NCI-H446 (cell line): ENCODE measurements at regions not wholly inside any gene's neighbourhood (a gene's known extent, or its start where the extent isn't known, plus 50 kb on each side); places are given as distances from the start of the nearest gene placed in this dataset.
"Not testable (repeated sequence)": the region's sequence is repeated elsewhere in the genome, so short reads cannot be mapped to it uniquely, and the experiment has no call there.

Source experiments
- DNase-seq, 2 experiments: peaks; one replicate each; lab custom pipeline; 2025; lab: John Stamatoyannopoulos, UW

DNA sequence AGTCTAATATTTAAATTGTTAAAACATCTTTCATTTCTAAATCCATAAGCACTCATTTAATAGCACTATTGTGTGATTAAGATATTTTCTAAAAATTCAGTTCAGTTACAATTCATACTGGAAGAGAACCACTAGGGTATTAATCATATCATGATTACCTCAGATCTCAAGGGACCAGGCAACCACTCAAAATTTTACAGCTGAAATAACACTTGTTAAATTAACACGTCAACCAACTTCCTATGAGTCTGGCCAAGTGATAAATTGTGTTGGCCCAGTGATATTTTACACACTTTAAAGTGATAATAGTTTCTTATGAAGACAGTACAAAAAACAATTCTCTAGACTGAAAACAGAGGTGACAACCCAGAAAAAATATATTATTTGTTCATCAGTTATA, 869.0 kb upstream of the ADGRB3 start:
- no peak for DNase-seq

DNA sequence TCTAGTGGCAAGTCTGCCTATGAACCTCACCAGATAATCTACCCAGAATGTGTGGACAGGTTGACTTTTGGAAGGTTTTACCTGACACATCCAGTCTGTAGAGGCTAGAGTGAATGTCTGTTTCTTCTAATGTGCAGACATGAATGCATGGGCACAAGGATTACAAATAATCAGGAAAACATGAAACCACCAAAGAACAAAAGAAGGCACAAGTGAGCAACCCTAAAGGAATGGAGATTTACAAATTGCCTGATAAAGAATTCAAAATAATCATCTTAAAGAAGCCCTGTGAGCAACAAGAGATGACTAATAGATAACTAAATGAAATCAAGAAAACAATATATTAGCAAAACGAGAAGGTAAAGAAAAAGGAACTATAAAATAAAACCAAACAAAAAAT, 876.1 kb upstream of the ADGRB3 start:
- no peak for DNase-seq

DNA sequence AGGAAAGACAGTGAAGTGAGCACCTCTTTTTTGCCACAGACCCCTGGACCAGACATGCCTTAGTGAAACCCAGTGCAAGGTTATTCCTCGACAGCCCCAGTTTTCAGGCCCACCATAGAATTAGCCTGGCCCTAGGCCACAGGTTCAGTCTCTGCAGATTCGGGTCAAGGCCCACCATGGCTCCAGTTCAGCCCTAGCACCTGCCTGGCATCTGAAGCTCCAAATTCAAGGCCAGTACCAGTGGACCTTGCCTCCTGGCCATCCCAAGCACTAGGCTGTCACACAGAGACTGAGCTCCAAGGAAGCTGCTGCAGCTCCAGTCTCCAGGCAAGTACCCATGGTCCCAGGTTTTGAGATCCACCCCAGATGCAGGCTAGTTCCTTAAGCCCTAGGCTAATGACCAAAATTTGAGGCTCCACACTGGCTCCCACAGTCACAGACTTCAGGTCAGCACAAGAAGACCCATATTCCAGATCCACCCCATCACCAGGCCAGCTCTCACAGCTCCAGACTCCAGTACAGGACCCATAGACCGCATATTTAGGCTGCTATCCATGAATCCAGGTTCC, 877.5 kb upstream of the ADGRB3 start:
- DNase-seq, result no peak

DNA sequence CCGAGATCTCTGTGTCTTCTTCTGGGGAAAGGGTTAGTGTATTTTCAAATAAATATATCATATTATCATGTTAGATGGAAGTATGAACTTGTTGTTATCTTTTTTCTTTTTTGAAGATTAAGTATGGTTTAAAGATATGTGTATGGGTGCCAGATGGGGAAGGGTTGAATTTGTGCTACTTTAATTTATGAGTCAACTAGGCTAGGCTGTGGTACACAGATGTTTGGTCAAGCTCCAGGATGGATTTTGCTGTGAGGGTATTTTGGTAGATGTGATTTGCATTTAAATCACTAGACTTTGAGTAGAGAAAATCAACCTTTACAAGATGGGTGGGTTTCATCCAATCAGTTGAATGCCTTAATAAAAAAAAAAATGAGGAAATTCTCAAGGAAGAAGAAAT, 886.6 kb upstream of the ADGRB3 start:
- DNase-seq, result no peak

DNA sequence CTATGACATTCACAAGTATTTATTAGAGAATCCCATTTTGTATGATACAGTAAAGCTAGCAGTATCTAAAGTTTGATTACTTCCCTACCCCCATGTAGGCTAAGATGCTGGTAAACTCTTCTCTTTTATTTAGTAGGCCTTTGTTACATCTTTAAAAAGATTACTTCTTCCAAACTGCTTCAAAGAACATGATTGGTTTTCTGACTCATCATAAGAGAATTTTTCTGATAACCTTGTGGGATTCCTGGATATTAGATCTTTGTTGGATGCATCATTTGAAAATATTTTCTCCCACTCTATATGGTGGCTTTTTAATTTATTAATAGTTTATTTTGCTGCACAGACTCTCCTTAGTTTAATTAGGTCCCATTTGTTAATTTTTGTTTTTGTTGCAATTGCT, 898.3 kb upstream of the ADGRB3 start:
- no peak for DNase-seq

DNA sequence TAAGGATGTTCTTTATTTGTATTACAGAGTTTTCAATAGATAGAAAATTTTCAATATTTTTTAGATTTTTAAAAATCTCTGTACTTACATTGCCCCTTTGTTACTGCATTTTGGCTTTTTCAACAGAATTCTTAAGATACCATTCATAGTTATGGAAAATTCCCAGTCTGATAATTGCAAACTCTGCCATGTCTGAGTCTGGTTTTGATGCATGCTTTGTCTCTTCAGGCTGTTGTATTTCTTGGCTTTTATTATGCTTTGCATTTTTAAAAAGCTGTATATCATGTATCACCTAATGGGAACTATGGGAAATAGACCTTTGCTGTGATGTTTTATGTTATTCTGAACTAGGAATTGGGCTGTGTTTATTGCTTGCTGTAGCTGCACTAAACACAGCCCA, 898.9 kb upstream of the ADGRB3 start:
- no peak for DNase-seq

DNA sequence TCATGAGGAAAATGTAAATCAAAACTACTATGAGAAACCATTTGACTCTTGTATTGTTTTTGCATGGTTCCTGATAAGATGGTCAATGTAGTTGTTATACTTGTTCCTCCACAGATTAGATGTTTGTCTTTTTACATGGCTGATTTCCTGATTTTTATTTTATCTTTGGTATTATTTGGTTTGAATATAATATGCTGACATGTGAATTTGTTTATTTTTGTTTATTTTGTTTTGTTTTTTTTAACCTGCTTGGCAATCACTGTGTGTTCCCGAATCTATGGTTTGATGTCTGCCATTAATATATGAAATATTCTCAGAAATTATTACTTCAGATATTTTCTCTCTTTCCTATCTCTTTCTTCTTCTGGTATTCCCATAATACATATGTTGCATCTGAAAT, 899.5 kb upstream of the ADGRB3 start:
- DNase-seq, result no peak

DNA sequence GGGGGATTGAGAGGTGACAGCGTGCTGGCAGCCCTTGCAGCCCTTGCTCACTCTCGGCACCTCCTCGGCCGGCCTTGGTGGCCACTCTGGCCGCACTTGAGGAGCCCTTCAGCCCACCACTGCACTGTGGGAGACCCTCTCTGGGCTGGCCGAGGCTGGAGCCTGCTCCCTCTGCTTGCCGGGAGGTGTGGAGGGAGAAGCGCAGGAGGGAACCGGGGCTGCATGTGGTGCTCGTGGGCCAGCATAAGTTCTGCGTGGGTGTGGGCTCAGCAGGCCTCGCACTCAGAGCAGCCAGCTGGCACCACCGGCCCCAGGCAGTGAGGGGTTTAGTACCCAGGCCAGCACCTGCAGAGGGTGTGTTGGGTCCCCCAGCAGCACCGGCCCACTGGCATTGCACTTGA, 912.2 kb upstream of the ADGRB3 start:
- DNase-seq, result no peak

DNA sequence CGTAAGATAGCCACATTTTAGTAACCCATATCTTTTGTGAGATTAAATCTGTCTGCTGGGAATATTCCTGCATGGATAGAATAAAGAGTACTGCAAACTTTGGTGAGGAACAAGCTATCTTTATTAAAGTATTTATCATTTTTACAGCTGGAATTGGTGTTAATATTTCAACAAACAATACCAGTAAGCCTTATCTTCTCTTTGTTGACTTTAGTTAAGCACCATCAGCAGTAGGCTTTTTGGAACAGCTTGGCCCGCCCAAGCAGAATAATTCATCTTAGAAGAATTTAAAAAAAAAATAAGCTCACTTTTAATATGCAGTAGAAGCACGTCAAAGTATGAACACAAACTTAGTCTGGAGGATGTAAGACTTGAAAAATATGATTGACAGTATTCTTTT, 917.8 kb upstream of the ADGRB3 start:
- no peak for DNase-seq

DNA sequence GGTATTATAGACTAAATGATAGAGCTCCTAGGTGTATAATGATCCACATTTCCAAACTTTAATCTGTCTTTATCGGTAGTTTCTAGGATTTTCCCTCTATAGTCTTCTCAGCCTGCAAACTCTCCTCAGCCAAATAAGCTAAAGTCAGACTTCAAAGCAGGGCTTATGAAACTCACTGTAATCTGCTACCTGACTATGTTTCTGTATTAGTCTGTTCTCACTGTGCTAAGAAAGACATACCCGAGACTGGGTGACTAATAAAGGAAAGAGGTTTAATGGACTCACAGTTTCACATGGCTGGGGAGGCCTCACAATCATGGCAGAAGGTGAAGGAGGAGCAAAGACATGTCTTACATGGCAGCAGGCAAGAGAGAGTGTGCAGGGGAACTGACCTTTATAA, 928.7 kb upstream of the ADGRB3 start:
- DNase-seq, result no peak

DNA sequence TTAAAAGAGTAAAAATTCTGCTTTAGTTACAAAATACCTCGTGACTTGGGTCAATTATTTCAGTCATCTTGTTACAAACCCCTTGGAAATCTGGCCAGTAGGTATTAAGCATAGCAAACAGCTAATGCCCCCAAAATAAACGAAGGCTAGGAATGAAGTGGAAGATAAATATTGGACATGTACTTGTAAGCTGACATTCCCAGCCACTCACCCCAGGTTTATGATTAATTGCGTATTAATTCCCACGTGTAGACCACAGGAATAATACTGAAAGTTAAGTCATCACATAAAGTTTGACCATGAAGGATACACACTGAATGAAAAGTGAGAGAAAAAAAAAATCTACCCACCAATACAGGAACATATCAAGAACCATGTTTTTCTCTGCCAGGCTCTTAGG, 936.5 kb upstream of the ADGRB3 start:
- DNase-seq, result no peak

DNA sequence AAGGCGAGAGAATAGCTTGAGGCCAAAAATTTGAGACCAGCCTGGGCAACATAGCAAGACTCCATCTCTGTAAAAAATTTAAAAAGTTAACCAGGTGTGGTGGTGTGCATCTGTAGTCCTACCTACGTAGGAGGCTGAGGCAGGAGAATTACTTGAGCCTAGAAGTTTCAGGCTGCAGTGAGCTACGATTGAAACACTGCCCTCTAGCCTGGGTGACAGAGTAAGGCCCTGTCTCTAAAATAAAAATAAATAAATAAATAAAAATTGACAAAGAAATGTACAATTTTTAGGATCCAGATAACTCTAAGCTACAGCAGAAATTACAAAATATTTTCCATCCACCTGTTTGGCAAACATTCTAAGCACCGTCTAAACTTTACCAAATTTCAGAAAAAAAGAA, 941.0 kb upstream of the ADGRB3 start:
- no peak for DNase-seq

DNA sequence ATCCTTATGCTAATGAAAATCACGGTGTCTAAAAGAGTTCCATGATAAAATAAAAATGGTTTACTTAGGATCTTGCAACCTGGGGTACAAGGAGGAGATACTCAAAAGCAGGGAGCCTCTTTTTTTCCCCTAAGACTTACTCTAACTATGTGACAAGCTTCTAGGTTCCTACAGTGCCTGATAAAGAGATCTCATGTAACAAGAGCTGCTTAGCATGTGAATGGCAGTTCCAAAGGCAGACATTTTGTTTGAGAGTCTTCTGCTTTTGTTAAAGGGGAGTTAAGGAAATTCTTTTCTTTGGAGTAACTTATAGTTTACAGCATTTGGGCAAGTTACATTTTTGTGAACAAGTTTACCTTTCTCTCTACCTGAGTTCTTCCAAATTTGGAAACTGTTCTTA, 945.8 kb upstream of the ADGRB3 start:
- DNase-seq, result no peak

DNA sequence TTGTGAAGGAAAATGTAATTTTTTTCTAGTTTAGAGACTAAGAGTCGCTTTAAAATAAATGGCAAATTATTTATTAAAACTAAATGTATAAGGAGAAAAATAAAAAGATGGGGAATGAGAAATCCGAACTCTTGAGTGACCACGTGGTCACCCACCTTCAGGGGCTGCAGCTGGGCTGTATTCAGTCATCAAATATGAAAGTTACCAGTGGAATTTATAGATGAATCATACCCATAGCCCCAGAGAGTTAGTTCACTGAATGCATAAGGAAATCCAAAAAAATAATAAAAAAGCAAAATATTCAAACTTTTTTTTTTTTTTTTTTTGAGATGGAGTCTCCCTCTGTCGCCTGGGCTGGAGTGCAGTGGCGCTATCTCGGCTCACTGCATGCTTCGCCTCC, 947.7 kb upstream of the ADGRB3 start:
- DNase-seq, result no peak

DNA sequence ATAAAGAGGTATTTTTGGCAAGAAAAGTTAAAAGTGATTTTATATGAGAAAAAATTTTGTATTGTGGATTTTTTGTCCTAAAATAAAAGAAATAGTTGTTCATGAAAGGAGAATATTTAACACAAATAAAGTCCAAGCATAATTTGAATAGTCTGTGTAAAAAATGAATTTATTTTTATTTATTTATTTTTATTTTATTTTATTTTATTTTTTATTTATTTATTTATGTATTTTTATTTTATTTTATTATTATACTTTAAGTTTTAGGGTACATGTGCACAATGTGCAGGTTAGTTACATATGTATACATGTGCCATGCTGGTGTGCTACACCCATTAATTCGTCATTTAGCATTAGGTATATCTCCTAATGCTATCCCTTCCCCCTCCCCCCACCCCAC, 948.9 kb upstream of the ADGRB3 start:
- DNase-seq, result not testable (repeated sequence)

DNA sequence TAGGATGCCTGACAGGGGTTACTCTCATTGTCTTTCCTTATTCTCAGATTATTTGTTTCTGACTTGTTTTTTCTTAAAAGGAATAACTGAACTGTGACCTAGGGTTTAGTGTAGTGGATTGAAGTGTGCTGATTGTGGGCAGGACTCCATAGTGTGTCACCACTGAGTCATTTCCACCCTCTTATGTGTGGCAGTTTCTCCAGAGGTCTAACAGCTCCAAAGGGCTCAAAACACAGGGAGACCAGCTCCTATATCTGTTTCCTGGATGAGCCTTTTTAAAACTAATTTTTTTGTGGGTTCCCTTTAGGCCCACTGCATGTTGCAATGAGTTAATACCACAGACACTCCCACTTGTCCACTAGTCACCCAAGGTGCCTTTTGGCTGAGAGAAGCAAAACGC, 951.1 kb upstream of the ADGRB3 start:
- DNase-seq, result no peak

DNA sequence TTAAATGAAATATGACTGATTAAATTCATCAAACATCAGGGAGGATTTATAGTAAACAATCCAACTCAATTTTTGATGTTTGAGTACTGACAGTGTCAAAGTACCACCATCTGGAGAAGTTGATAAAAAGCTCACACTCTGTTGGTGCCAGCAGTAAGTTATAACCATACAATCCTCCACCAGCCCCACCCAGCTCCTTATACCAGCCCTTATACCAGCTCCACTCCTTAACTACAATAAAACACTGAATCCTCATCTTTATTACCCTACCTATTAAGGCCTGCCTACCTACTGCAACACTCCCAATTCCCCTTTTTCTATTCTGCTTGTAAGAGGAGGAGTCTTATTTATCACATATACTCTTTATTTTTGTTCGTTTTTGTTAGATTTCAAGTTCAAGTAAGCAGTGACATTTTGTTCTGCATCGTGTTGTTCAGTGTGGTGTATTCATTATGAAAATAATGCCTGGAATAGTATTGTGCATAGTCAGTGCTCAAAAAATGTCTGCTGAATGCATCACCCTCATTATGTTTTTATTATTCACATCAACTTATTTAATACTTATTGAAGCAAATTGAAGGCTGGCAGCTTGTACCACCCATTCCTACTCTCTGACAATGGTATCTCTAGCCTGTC, 954.7 kb upstream of the ADGRB3 start:
- no peak for DNase-seq

DNA sequence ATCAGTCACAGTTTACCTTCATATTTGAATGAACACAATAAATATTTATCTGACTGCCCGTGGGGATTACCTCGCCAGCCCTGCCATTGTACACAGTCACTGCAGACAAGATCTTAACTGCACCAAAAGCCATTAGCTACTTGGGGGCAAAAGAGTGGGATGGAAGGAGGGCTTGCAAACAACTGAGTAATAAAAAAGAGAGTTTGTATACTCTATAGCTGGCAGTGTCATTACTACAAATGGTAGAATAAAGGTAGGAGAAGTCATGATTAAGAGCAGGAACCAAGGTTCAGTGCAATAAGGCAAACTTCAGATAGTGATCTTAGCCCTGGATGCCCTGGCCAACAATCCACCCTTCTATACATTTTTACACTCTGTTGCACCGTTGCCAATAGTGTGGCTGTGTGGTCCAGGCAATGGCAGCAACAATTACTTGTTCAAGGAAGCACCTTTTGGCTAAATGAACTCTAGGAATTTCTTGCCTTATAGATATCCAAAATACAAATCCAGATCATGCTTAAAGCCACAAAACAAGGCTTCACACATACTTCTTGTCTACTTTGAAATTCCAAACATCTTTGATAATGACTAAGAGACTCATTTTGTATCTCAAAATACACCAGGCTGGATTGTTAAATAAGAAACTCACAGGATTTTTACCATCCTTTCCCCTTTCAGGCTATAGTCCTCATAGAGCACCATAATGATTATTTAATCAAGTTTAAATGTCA, 955.4 kb upstream of the ADGRB3 start:
- no peak for DNase-seq

DNA sequence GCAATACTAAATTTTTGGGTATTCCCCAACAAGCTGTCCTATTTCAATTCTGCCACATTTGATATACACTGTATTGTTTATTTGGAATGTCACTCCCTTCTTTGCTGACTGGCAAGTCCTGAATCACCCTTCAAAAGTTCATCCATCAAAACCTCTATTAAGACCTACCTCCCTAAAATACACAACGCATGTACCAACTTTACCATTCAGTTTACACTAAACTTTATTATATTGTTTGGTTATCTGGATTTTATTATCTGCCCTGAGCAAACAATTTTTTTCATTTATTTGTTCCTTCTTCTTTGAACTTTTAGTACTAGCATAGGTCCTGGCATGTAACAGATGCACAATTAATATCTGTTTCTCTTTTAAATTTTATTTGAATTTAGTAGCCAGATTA, 958.2 kb upstream of the ADGRB3 start:
- DNase-seq, result no peak

DNA sequence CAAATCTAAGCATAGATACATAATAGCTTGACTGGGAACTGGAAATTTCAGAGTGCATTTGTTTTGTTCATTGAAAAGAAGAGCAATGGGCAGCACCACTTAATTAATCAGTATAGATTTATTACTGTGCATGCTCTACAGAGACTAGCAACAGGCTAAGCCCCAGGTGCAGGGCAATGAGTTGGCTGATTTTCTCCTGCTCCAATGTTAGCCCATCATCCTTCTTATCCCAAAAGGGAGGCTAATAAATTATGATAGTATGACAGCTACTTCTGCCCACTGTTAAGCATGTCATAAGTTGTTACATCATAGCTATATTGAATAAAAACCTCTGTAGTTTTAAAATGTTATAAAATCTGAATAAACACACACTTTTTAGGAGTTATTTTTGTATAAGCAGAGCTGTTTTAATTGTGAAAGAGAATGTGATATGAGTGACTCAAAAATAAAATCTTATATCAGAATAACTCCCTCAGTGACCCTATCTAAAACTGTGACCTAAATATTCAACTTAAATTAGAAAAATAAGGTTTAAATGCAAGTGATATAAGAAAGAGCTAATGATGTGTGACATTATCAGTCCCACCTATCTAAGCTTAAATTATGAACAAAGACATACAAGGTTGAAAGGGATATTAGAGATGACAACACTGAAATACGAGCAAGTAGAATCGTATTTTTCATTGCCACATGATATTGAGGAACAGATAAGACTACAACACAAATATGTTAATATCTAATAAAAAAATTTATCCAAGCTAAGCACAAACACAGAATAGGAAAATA, 967.3 kb upstream of the ADGRB3 start:
- DNase-seq, result no peak

DNA sequence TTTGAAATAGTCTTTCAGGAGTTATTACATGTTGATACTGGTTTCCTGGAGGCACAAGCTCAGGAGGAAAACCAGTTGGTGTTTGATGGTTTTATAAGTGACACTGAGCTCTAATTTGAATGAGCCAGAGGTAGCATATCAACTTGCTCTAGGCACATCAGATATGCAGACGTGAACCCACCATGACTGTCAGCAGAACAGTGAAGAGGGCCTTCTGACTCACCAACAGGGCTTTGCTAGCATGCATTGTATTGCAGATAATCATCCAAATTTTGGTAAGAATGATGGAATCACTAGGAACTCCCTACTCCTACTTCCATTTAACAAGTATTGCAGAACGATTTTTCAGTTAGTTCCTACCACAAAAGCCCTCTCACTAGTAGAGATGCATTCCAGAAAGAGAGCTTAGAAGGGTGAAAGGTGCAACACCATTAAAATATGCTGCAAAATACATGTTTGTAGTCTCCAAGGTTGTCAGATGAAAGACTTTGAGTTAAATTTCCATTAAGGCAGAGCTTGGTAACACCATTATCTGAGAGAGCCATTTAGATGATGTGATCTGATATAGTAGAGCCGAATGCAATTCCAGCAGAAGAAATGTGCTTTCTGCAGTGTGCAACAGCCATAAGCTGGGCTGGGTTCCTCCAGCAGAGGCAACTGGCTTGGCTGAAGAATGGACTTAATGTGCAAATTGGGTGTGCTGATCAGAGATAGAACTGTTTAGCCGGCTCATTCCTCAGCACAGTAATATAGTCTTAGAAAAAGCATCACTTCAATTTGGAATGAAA, 968.7 kb upstream of the ADGRB3 start:
- no peak for DNase-seq

DNA sequence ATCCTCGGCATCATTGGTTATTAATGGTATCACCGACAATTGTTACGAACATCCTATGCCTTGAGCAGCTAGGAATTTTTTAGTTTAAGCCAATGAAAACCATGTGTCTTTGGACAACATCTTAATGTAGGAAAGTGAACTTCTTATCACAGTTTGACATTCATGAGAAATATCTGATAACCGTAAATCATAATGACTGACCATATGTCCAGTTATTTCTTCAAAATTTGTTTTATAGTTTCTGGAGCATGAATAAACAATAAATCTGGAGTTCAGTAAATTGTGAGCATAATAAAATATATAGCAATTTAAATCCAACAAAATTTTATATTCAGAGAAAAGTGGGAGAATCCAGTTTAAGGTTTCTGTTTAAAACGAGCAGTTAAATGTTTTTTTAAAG, 970.1 kb upstream of the ADGRB3 start:
- DNase-seq, result no peak
